ENCODE measurements at regions not wholly inside any gene's neighbourhood (a gene's known extent, or its start where the extent isn't known, plus 50 kb on each side); places are given as distances from the start of the nearest gene placed in this dataset.

DNA sequence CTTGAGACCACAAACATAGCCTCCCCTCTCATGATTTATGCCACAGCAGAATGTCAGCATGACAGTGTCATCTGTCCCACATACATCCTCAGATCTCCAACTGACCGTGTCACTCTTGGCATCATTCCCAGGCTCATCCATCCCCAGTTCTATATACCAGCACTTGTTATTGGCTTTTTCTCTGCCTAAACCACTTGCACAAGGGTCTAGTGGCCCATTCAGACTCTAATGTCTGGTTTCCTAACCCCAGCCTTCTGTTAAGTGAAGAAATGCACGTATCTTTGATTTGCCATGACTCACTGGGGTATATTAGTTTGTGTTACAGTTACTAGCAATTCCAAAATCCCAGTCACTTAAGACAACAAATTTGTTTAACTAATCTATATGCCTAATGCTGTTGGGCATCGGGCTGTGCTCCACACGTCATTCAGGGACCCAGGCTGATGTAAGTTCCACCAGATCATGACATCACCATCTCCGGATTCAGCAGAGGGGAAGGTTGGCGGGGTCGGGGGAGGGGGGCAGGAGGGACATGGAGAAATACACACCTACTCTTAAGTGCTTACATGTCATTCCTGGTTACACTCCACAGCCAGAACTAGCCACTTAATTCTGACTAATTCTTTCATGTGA lies 517.4 kb downstream of the BUD13 start:
- DNase-seq (ENCODE audit: low spot score) = no peak

GRCh38 chr11:116250155-116250554 lies 522.6 kb downstream of the BUD13 start:
- no peak for DNase-seq (ENCODE audit: low spot score)

- DNase-seq (ENCODE audit: low spot score) = no peak
These were observed 523.2 kb downstream of the BUD13 start for GRCh38 chr11:116249561-116249960.

GRCh38 chr11:116244889-116245288 lies 527.9 kb downstream of the BUD13 start:
- no peak for DNase-seq (ENCODE audit: low spot score)

DNA sequence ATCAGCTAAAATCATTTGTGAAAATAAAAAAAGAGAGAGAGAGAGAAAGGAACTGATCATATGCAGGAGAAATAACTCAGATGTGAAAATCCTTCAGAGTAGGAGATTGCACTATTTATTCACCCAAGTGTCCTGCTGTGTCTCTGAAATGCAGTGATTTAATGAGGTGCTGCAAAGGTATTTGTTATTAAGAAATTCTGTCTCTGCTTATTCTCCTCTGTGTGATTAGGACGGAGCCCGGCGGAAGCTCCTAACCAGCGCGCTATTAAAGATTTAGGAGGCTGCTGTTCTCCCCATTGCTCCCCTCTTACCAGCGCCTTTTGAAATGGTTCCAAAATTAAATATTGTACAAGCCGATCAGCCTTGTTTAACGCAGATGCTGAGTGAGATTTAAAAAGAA lies 528.3 kb downstream of the BUD13 start:
- DNase-seq (ENCODE audit: low spot score) = no peak

GRCh38 chr11:116243991-116244390 lies 528.8 kb downstream of the BUD13 start:
- no peak for DNase-seq (ENCODE audit: low spot score)

DNA sequence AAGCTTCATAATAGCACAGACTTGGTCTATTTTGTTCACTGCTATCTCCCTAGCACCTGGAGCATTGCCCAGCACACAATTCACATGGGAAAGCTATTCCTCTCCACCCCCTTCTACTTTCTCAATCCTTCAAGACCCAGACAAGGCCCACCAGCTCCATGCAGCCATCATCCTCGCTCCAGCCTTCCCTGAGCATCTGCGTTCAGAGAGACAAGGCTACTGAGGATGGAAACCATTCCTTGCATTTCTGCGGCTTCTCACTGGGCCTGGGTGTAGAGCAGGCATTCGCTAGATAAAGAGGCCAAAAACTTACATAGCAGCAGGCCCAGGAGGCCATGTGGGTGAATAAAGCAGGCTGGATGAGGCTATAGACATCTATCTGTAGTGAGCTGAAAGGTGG lies 530.8 kb downstream of the BUD13 start:
- DNase-seq (ENCODE audit: low spot score) = no peak

DNA sequence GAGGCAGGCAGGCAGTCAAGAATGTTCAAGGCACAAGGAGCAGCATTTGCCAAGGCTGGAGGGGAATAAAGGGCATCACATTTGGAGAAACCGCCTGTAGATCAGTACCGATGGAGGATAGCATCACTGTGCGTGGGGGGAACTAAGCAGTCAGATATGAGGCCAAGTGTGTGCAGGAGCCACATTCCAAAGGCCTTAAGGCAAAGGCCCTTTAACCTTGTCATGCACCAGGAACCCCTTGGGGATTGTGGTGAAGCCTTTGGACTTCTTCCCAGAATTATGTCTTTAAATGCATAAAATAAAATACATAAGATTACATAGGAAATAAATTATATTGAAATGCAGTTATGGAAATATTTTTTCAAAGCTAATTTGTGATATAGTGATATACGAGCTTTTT lies 532.1 kb downstream of the BUD13 start:
- DNase-seq (ENCODE audit: low spot score) = no peak

DNA sequence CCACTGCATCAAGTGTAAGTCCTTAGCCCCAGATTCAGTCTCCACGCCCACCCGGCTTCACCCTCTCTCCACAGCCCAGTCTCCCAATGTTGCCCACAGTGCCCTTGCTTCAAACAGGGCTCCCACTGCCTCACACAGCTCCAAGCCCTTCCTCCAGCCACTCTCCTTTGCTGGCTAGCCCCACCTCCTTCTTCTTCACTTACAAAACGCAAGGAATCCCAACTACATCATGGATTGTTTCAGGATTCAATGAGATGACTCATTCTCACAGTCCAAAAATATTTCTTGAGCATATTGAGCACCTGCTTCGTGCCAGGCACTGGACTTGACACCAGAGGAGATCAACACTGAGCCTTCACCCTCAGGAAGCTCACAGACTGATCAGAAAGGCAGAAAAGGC lies 533.5 kb downstream of the BUD13 start:
- DNase-seq (ENCODE audit: low spot score) = no peak

- no peak for DNase-seq (ENCODE audit: low spot score)
These were observed 537.7 kb downstream of the BUD13 start for GRCh38 chr11:116234989-116235568.

GRCh38 chr11:116233561-116233960 lies 539.2 kb downstream of the BUD13 start:
- no peak for DNase-seq (ENCODE audit: low spot score)

GRCh38 chr11:116232364-116232828 lies 540.4 kb downstream of the BUD13 start:
- DNase-seq (ENCODE audit: low spot score) = no peak

- DNase-seq (ENCODE audit: low spot score) = no peak
These were observed 541.2 kb downstream of the BUD13 start for GRCh38 chr11:116231543-116231942.

- DNase-seq (ENCODE audit: low spot score) = no peak
These were observed 542.3 kb downstream of the BUD13 start for GRCh38 chr11:116230438-116230837.

DNA sequence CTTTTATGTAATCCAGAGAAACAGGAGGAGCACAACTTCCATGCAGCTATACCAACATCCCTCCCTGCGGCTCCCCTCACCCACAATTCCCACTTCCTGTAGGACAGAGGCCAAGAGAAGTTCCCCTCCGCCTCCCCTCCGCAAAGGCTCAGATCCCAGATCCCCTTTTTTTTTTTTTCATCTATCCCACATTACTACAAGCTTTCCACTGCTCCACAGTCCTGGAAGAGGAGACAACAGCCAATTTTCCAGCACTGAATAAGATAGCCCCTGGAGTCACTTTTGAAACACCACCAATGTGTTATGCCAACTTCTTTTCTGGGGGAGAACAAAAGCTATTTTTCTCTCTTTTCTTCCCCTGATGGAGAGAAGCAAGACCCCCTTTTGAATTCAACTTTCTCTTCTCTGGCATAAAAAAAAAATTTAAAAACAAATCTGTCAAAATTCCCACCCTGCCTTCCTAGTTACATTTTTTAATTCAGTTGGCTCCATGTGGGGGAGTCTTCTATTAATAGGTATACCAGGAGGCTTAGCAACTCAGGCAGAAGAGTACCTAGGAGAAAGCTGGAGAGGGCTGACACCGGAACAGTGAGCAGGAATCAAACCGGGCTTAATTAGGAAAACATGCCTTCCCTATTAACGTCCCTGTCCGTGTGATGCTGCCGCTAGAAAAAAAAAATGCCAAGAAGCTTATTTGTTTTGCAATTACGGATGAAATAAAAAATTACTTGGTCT lies 543.4 kb downstream of the BUD13 start:
- DNase-seq (ENCODE audit: low spot score) = no peak

DNA sequence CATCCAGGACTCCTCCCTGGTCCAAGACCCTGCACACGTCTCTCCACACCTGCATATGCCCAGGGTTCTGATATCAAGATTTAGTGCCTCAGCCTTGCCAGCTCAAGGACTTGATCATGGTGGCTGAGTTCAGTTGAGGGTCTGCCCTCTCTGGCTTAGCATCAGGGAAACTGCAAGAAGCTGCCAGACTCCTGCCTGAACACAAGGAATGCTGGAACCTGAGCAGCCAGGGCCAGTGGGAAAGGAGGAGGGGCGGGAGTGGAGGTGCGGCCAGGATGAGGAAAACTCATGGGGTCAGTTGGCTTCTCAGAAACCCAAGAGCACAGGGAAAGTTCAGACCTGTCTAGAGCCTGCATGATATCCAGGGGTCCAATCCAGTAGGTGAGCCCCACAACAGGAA lies 546.1 kb downstream of the BUD13 start:
- no peak for DNase-seq (ENCODE audit: low spot score)

- DNase-seq (ENCODE audit: low spot score) = no peak
These were observed 546.8 kb downstream of the BUD13 start for GRCh38 chr11:116225784-116226585.

GRCh38 chr11:116225236-116225635 lies 547.6 kb downstream of the BUD13 start:
- DNase-seq (ENCODE audit: low spot score) = no peak

- no peak for DNase-seq (ENCODE audit: low spot score)
These were observed 547.9 kb downstream of the BUD13 start for GRCh38 chr11:116224889-116225200.

- peak; percentile 20 for DNase-seq (ENCODE audit: low spot score)
These were observed 548.5 kb downstream of the BUD13 start for GRCh38 chr11:116224154-116224888.

GRCh38 chr11:116221351-116221750 lies 551.4 kb downstream of the BUD13 start:
- no peak for DNase-seq (ENCODE audit: low spot score)

DNA sequence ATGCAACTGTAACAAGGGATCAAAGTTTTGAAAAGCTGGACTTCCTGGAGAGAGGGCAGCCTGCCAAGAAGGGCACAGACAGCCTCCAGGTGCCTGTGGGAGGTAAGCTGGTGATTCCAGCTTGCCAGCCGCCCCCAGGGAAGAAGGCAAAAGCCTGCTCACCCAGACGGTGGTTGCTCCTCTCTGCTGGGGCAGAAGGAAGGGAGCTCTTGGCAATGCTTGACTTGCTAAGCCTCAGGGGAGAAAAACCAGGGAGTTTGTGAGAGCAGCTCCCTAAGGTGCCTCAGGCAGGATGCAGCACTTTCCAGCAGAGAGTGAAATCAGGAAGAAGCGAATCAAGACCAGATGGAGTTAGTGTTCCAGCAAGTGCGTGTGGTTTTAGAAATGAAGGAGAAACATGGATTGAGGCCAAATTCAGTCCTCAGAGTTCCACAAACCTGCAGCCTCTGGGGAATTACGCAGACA lies 553.6 kb downstream of the BUD13 start:
- DNase-seq (ENCODE audit: low spot score) = no peak

Data from kidney capillary endothelial cell (primary cell).